ENCODE measurements at regions not wholly inside any gene's neighbourhood (a gene's known extent, or its start where the extent isn't known, plus 50 kb on each side); places are given as distances from the start of the nearest gene placed in this dataset.

- no peak for ATAC-seq
- DNase-seq (ENCODE audit: missing footprints) = no peak
- intact Hi-C loops (cut with DNase I) = no loop called here
These were observed 497.4 kb downstream of the RPS24 start for GRCh38 chr10:78531088-78531487.

- intact Hi-C loops (cut with DNase I) = no loop called here
These were observed 498.9 kb downstream of the RPS24 start for GRCh38 chr10:78532480-78533042.

GRCh38 chr10:78533098-78533497, 499.4 kb downstream of the RPS24 start:
- ATAC-seq (peak; percentile 51), DNase-seq (ENCODE audit: missing footprints) (no peak)
- intact Hi-C loops (cut with DNase I) = no loop called here

More at GRCh38 chr10:78532480-78533042, 498.9 kb downstream of the RPS24 start:
- DNase-seq (ENCODE audit: missing footprints) (no peak), ATAC-seq (no peak)

- intact Hi-C loops (cut with DNase I) = no loop called here
- no peak for DNase-seq (ENCODE audit: missing footprints)
These were observed 500.1 kb downstream of the RPS24 start for GRCh38 chr10:78533776-78534175.

GRCh38 chr10:78535716-78536218, 502.1 kb downstream of the RPS24 start:
- DNase-seq (ENCODE audit: missing footprints) (no peak), ATAC-seq (no peak)
- intact Hi-C loops (cut with DNase I) = no loop called here

More at GRCh38 chr10:78533776-78534175, 500.1 kb downstream of the RPS24 start:
- no peak for ATAC-seq

GRCh38 chr10:78537018-78537417, 503.4 kb downstream of the RPS24 start:
- no peak for DNase-seq (ENCODE audit: missing footprints)
- intact Hi-C loops (cut with DNase I) = no loop called here
- no peak for ATAC-seq

GRCh38 chr10:78539247-78539766, 505.6 kb downstream of the RPS24 start:
- ATAC-seq (no peak), DNase-seq (ENCODE audit: missing footprints) (no peak)
- intact Hi-C loops (cut with DNase I) = no loop called here

- ATAC-seq = no peak
- DNase-seq (ENCODE audit: missing footprints) = no peak
- intact Hi-C loops (cut with DNase I) = no loop called here
These were observed 506.9 kb downstream of the RPS24 start for GRCh38 chr10:78540355-78541076.

- no peak for ATAC-seq
- intact Hi-C loops (cut with DNase I) = no loop called here
- DNase-seq (ENCODE audit: missing footprints) = no peak
These were observed 507.9 kb downstream of the RPS24 start for GRCh38 chr10:78541481-78542140.

- intact Hi-C loops (cut with DNase I) = no loop called here
- ATAC-seq (no peak), DNase-seq (ENCODE audit: missing footprints) (no peak)
These were observed 508.5 kb downstream of the RPS24 start for GRCh38 chr10:78542141-78542489.

GRCh38 chr10:78542521-78542920, 508.9 kb downstream of the RPS24 start:
- intact Hi-C loops (cut with DNase I) = no loop called here
- no peak for DNase-seq (ENCODE audit: missing footprints)
- no peak for ATAC-seq

- intact Hi-C loops (cut with DNase I) = no loop called here
- ATAC-seq = peak; percentile 20
- DNase-seq (ENCODE audit: missing footprints) = no peak
These were observed 509.5 kb downstream of the RPS24 start for GRCh38 chr10:78543031-78543748.

GRCh38 chr10:78543749-78544362, 510.2 kb downstream of the RPS24 start:
- DNase-seq (ENCODE audit: missing footprints) (peak; percentile 82), ATAC-seq (peak; percentile 94)
- intact Hi-C loops (cut with DNase I) = no loop called here

GRCh38 chr10:78544423-78545090, 510.9 kb downstream of the RPS24 start:
- ATAC-seq = peak; percentile 4
- intact Hi-C loops (cut with DNase I) = no loop called here

GRCh38 chr10:78545756-78546155, 512.1 kb downstream of the RPS24 start:
- DNase-seq (ENCODE audit: missing footprints) (no peak), ATAC-seq (no peak)
- intact Hi-C loops (cut with DNase I) = no loop called here

More at GRCh38 chr10:78544423-78545090, 510.9 kb downstream of the RPS24 start:
- no peak for DNase-seq (ENCODE audit: missing footprints)

- intact Hi-C loops (cut with DNase I) = no loop called here
- no peak for ATAC-seq
- no peak for DNase-seq (ENCODE audit: missing footprints)
These were observed 513.7 kb downstream of the RPS24 start for GRCh38 chr10:78547397-78547796.

- ATAC-seq = no peak
- intact Hi-C loops (cut with DNase I) = no loop called here
- DNase-seq (ENCODE audit: missing footprints) = no peak
These were observed 514.2 kb downstream of the RPS24 start for GRCh38 chr10:78547905-78548304.

GRCh38 chr10:78548369-78548768, 514.7 kb downstream of the RPS24 start:
- ATAC-seq (no peak), DNase-seq (ENCODE audit: missing footprints) (no peak)
- intact Hi-C loops (cut with DNase I) = no loop called here

All from Right ventricle myocardium inferior (tissue), 1 donor.